ENCODE measurements at regions not wholly inside any gene's neighbourhood (a gene's known extent, or its start where the extent isn't known, plus 50 kb on each side); places are given as distances from the start of the nearest gene placed in this dataset.
A peak's percentile ranks its signal among the peaks of the same experiment; 100 is the strongest.

DNA sequence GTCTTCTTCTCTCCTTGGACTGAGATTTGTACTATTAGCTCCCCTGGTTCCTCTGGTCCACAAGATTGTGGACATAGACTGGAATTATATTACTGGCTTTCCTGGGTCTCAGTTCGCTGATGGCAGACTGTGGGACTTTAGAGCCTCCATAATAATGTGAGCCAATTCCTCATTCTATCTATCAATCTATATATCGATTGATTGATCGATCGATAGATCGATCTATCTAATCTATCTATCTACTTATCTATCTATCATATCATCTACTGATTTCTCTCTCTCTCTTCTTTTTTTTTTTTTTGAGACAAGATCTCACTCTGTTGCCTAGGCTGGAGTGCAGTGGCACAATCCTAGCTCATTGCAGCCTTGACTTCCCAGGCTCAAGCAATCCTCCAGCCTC, 51.5 kb upstream of the DDR1 start:
- Mint-ChIP-seq H3K4me3 (ENCODE audit: unreplicated experiment) (no peak overlapping the region), H3K4me1 (ENCODE audit: low read depth) (peaks cover 61% of the 10 kb centered on the region), H3K27me3 (ENCODE audit: low read depth) (no peaks in the 10 kb centered on the region), H3K27ac (ENCODE audit: unreplicated experiment) (no peak overlapping the region), H3K9me3 (ENCODE audit: low read depth) (no peaks in the 10 kb centered on the region), H3K36me3 (ENCODE audit: low read depth) (no peaks in the 10 kb centered on the region)
- DNase-seq (ENCODE audit: low spot score) = no peak
- TF ChIP-seq, protein P1, sequence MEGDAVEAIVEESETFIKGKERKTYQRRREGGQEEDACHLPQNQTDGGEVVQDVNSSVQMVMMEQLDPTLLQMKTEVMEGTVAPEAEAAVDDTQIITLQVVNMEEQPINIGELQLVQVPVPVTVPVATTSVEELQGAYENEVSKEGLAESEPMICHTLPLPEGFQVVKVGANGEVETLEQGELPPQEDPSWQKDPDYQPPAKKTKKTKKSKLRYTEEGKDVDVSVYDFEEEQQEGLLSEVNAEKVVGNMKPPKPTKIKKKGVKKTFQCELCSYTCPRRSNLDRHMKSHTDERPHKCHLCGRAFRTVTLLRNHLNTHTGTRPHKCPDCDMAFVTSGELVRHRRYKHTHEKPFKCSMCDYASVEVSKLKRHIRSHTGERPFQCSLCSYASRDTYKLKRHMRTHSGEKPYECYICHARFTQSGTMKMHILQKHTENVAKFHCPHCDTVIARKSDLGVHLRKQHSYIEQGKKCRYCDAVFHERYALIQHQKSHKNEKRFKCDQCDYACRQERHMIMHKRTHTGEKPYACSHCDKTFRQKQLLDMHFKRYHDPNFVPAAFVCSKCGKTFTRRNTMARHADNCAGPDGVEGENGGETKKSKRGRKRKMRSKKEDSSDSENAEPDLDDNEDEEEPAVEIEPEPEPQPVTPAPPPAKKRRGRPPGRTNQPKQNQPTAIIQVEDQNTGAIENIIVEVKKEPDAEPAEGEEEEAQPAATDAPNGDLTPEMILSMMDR (IDR thresholded peaks at IDR 0.05) = no peak

DNA sequence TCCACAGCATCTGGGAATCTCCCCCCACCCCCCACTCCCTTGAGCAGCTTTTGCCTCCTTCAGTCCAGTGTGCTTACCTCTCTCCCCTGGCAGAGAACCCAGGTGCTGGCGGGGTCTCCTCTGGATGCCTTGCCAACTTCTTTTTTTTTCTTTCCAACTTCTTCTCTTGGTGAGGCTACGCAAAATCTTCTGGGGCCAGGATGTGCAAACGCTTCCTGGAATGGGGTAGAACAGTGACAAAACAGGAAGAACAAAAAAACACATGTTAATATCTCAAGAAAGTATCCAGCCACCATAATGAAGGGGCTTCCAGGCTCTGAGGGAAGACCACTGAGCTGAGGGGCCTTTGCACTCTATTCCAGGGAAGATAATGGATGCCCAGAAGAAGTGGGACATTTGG, 53.9 kb upstream of the DDR1 start:
- DNase-seq (ENCODE audit: low spot score) = no peak
- Mint-ChIP-seq H3K27ac (ENCODE audit: unreplicated experiment) (no peak overlapping the region), H3K4me1 (ENCODE audit: low read depth) (peaks cover 52% of the 10 kb centered on the region), H3K9me3 (ENCODE audit: low read depth) (no peaks in the 10 kb centered on the region), H3K4me3 (ENCODE audit: unreplicated experiment) (no peak overlapping the region), H3K27me3 (ENCODE audit: low read depth) (no peaks in the 10 kb centered on the region), H3K36me3 (ENCODE audit: low read depth) (no peaks in the 10 kb centered on the region)
- TF ChIP-seq, protein P1 (IDR thresholded peaks at IDR 0.05) = no peak

DNA sequence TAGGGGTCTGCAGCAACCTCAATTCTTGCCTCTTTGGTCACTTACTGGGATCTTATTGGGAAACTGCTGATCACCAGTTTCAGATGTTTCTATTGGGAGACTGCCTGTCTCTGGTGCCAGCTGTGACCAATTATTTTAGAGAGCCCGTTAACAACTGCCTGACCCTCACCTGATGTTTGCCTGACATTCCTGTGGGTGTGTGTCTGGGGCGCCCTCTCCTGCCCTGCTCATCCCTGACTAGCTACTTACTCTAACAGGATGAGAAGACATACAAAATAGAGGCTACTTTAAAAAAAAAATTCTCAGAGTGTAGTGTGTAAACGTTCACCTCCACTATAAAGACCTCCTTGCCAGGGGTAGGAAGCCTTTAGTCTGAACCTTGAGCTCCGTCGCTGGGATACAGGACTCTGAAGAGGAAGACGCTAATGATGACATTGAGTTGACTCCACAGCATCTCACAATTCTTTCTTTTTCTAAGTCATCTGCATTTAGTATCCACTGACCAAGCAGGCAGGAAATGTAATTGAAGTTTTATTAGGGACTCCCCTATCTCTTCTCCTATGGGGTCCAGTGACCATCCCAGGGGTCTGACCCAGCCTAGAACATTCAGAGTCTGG, 54.6 kb upstream of the DDR1 start:
- Mint-ChIP-seq H3K9me3 (ENCODE audit: low read depth) (no peaks in the 10 kb centered on the region), H3K27ac (ENCODE audit: unreplicated experiment) (peak overlapping the region; percentile 83), H3K27me3 (ENCODE audit: low read depth) (no peaks in the 10 kb centered on the region), H3K4me1 (ENCODE audit: low read depth) (peaks cover 48% of the 10 kb centered on the region), H3K36me3 (ENCODE audit: low read depth) (no peaks in the 10 kb centered on the region), H3K4me3 (ENCODE audit: unreplicated experiment) (no peak overlapping the region)
- TF ChIP-seq, protein P1 (IDR thresholded peaks at IDR 0.05) = no peak
- no peak for DNase-seq (ENCODE audit: low spot score)

DNA sequence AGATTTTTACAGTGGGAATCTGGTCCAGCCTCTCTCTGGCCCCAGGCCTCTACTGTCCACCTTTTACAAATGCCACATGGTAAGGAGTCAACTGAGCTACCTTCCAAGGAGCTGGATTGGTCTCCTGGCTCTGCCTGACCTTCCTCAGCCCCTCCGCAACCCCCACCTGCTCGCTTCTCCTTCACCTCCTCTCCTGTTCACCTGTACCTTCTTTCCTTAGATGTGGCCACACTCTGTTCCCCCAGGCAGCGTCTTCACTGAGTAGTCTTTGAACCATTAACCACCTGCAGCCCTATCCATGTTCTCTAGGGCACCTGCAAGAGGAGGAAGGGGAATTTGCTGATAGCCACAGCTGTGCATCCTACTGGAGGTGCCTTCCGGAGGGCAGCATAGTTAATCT, 55.3 kb upstream of the DDR1 start:
- TF ChIP-seq, protein P1 (IDR thresholded peaks at IDR 0.05) = no peak
- H3K4me1 Mint-ChIP-seq (ENCODE audit: low read depth) = peaks cover 50% of the 10 kb centered on the region
- no peak for DNase-seq (ENCODE audit: low spot score)
- H3K4me3 Mint-ChIP-seq (ENCODE audit: unreplicated experiment) = no peak overlapping the region
- H3K36me3 Mint-ChIP-seq (ENCODE audit: low read depth) = no peaks in the 10 kb centered on the region
- no peaks in the 10 kb centered on the region for H3K27me3 Mint-ChIP-seq (ENCODE audit: low read depth)
- H3K9me3 Mint-ChIP-seq (ENCODE audit: low read depth) = no peaks in the 10 kb centered on the region
- peak overlapping the region; percentile 83 for H3K27ac Mint-ChIP-seq (ENCODE audit: unreplicated experiment)

DNA sequence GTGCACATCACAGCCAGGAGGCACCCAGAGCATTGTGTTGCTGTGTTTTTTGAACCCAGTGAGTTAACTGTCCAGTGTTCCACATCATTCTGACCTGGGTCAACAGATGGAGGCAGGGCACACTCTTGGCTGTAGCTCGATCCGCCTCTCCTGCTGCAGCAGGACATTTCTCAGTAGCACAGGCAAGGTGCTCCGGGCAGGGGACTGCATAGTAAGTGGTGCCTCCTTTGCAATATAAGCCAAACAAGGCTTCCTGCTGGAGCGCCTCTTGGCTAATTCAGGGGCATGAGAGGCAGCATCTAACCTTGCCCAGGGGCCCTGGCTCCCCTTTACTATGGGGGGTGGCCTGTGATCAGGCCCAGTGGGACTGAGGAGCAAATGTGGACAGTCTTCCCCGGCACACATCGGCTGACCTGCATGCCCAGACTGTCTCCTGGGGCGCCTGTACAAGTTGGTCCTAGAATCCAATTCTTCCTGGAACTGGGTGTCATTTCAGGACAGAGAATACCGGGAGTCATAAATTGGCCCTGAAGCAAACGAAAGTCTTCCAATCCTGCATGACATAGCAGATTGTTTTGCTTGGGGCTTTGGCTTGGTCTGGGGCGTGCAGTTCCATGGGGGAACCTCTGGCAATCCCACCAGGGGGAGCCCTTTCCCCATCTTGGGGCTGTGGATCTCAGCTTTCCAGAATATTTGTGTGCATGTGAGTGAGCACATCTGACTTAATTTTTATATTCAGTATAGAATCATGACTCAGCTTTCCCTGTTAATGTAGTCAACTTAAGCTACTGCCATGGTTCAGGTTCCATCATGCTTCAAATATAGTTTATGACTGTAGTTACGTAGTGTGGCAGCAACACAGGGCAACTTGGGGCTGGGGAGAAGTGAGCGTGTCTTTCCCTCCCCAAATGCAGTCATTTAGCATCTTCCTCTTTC, 56.0 kb upstream of the DDR1 start:
- H3K9me3 Mint-ChIP-seq (ENCODE audit: low read depth) = no peaks in the 10 kb centered on the region
- TF ChIP-seq, protein P1 (IDR thresholded peaks at IDR 0.05) = peak; percentile 98
- H3K27ac Mint-ChIP-seq (ENCODE audit: unreplicated experiment) = peak overlapping the region; percentile 88
- H3K27me3 Mint-ChIP-seq (ENCODE audit: low read depth) = no peaks in the 10 kb centered on the region
- no peaks in the 10 kb centered on the region for H3K36me3 Mint-ChIP-seq (ENCODE audit: low read depth)
- H3K4me3 Mint-ChIP-seq (ENCODE audit: unreplicated experiment) = no peak overlapping the region
- peaks cover 56% of the 10 kb centered on the region for H3K4me1 Mint-ChIP-seq (ENCODE audit: low read depth)
- peak; percentile 68 for DNase-seq (ENCODE audit: low spot score)

Measured in chondrocyte (in vitro differentiated cells).